Umbilical cord (tissue), 1 donor: ENCODE measurements at regions not wholly inside any gene's neighbourhood (a gene's known extent, or its start where the extent isn't known, plus 50 kb on each side); places are given as distances from the start of the nearest gene placed in this dataset.

Experiments used
- DNase-seq: peaks from one replicate; pipeline ENCODE4 v3.0.0-alpha.2; 2015; ENCODE audit warnings: low spot score

DNA sequence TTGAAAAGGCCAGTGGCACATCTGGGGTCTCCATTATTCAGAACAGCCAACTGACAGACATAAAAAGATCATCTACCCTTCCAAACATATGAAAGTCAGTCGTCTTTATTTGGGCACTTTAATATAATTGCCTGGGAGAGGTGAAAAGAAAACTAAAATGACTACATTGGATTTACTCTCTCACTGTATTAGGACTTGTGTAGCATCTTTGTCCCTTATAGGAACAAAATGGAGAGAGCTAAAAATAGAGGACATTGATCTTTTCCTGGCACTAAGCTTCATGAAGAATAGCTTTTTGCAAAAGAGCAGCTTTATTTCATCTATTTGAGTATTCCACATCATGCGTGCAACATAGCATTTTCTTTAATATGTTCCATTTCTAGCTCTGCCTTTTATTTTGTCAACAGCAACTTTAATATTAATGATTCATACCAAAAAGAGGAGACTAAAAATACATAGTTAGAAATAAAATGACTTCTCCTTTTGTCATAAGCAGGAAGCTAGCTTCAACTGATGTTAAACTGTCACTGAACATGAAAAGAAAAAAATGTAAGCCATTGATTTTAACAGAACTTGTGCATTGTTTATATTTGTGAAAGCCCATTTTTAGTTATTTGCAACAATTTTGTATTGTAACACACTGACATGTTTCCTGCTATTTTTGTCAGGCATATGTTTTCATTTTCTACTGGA is 254.6 kb downstream of the SEC23A start:
- no peak for DNase-seq

DNA sequence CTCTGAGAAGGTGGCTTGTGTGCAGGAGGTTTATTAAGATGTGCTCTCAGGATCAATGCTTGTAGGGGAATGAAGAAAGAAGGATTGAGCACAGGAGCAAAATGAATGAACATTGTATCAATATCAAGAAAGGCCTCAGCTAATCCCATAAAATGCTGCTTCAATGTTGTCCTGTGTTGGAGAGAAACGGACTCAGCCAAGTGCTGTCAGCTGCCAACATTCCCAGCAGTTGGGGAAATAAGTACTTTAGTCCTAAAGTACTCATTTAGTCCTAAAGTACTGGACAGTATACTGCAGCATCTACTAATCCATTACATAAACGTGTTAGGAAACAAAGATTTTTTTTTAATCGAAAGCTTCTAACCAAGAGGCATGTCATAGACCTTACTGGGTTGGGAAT is 255.9 kb downstream of the SEC23A start:
- DNase-seq: no peak

DNA sequence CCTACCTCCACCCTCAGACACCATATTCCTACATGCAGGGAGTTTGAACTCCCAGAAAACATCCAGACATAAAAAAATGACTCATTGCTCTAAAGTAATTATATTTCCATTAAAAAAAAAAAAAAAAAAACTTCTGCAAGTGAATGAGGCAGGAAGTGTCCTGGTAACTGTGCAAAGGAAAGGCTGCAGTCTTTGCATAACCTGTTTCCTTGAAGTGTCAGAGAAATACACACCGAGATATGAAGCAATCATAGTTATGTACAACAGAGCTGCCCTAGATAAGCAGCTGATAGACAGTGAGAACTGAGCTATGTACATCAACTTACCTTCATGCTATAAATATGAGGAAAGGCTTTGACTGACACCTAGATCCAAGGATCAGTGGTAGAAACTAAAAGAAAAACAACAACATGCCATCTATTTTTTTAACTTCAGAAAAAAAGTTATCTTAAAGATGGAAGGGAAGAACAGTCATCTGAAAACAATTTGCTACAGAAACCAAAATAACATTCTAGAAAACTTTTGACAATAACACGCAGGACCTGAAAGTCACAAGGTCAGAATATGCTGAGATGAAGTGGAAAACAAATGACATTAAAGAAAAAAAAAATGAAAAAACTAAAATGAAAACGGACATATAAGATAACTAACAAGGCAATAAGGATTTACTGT is 263.2 kb downstream of the SEC23A start:
- peak; percentile 25 for DNase-seq

DNA sequence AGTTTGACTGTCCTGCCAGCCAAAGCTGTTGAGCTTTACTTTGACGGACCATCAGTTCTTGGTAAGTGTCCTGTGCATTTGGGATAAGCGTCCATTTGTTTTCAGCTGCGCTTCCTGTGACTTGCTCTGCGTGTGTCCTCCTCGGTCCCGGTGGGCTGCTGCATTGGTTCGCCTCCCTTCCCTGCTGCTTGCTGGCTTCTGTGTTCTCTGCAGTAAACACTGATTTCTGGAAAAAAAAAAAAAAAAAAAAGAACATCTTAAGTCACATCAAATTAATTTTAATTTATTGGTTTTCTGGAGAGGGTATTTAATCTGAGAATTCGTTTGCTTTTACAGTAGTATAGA is 264.1 kb downstream of the SEC23A start:
- no peak for DNase-seq

DNA sequence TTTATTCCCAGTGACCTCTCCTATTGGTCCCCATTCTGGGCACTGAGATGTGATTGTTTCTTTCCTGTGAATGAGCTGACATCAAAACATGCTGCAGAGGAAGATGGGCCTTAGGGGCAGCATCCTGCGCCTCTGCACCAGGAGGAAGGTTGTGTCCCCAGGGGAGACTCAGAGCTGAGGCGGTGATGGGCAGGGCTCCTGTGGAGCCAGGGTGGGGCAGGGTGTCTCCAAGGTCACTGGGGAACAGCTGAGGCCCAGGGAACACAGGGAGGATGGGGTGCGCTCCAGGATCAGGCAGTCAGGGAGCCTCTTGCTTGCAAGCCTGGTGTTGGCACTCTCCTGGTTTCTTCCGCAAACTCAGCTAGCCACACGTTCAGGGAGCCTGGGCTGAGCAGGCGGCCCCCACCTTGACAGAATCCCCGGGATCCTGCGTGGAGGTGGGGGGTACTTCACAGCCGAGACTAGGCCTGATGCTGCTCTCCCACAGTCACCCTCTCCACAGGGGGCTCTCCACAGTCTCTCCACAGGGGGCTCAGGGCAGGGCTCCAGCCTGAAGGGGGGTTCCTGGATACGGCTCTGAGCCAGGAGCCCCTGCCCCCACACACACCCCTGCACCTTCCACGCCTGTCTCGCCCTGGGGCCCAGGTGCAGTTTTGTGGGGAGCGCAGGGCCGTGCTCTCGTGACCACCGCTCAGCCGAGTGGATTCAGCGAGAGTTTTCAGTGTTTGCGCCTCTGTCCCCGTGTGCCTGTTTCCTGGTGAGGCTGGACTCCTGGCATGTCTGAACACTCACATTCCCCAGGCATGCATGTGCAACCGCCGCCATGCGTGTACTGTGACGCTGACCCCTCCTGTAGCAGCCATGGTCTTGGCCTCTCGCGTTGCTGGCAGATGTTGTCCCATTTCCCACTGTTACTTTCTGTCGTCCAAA is 264.7 kb downstream of the SEC23A start:
- no peak for DNase-seq

DNA sequence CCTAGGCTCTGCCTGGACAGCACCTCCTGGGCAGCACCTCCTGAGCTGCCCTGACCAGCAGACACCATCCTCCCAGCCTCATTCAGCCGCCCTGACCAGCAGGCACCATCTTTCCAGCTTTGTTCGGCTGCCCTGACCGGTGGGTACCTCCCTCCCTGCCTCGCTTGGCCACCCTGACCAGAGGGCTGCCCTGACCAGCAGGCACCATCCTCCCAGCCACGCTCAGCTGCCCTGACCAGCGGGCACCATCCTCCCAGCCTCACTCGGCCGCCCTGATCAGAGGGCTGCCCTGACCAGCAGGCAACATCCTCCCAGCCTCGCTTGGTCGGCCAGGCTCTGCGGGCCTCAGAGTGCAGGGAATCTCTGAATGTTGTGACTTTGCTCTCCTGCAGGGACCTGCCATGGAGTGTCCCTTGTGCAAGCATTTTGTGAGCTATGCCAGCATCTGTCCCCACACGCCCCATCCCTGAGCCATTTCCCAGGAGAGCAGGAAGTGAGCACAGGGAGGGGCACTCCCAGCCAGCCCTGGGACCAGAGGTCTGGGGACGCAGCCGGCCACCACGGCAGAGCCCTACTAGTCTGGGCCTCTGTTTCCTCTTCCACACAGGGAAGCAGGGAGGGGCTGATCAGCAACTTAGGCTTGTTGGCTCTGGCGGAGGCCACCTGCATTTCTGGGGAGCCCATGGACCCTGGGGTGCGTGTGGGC is 265.5 kb downstream of the SEC23A start:
- DNase-seq: no peak

DNA sequence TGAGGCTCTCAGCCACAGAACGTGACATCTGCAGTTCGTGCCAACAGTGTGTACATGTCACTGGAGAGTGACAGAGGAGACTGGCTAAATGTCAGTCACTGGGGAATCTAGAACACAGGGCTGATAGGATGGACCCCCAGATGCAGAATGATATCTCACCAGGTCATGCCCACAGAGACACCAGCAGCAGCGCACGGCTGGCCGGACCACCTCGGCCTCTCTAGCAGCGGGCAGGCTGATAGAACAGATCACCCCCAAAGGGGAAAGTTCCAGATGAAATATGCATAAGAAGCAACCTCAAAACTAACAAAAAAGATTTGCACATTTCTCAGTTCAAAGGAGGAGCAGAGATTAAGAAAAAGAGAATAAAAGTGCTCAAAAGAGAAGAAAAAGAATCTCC is 266.5 kb downstream of the SEC23A start:
- no peak for DNase-seq

DNA sequence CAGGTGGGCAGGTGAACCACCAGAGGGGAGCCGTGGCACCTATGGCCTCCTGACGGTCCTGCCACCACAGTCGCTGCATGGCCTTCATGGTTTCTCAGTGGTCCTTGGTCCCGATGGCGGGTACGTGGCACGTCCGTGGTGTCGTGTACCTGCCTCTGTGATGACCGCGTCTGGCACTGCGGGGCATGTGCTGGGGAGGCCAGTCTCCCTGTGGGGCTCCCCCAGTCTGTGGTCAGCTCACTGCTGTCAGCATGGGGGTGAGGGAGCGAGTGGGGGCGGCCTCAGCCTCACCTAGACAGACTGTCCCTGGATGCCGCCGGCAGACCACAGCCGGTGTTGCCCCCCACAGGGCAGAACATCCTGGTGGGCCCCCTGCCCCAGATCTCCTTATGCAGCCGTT is 267.2 kb downstream of the SEC23A start:
- no peak for DNase-seq

DNA sequence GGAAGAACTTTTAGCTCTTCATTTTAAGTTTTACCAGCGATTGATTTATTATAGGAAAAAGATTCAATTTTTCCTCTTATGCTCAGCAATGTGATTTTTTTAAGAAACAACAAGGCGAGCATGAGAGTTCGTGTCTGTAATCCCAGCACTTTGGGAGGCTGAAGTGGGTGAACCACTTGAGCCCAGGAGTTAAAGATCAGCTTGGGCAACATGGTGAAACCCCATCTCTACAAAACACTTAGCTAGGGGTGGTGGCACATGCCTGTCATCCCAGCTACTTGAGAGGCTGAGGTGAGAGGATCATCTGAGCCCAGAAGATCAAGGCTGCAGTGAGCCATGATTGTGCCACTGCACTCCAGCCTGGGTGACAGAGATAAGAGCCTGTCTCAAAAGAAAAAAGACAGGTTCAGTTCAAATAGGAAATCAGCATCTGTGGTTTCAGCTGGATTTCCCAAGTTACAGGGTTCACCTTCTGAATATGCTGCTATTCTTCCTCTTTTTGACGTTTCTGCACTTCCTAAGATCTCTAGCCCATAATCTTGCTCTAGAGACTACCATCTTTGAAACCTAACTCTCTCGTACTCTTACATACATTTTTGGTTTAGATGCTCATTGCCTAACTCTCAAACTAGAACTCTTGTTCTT is 274.7 kb downstream of the SEC23A start:
- no peak for DNase-seq

DNA sequence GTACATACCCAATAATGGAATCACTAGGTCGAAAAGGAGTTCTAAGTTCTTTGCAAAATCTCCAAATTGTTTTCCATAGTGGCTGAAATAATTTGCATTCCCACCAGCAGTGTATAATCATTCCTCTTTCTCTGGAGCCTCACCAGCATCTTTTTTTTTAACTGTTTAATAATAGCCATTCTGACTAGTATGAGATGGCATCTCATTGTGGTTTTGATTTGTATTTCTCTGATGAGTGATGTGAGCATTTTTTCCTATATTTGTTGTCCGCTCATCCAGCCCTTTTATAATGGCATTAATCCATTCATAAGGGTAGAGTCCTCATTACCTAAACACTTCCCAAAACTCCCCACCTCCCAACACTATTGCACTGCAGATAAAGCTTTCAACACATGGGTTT is 278.3 kb downstream of the SEC23A start:
- no peak for DNase-seq

DNA sequence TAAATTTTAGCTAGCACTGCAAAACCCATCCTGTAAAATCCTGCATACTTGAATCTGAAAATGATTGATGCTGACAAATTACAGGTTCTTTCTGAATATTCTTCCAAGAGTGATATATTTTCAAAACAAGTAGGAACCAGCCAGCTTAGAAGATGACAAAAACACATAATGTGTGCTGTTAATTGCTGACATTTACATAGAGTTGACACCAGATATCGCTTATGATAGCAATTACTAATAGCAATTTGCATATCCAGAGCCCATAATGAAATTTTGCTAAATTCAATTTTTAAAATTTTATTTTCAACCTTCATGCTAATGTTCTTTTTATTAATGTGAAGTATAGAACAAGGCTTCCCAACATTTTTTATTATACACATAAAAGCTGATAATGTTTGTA is 284.5 kb downstream of the SEC23A start:
- DNase-seq: no peak

DNA sequence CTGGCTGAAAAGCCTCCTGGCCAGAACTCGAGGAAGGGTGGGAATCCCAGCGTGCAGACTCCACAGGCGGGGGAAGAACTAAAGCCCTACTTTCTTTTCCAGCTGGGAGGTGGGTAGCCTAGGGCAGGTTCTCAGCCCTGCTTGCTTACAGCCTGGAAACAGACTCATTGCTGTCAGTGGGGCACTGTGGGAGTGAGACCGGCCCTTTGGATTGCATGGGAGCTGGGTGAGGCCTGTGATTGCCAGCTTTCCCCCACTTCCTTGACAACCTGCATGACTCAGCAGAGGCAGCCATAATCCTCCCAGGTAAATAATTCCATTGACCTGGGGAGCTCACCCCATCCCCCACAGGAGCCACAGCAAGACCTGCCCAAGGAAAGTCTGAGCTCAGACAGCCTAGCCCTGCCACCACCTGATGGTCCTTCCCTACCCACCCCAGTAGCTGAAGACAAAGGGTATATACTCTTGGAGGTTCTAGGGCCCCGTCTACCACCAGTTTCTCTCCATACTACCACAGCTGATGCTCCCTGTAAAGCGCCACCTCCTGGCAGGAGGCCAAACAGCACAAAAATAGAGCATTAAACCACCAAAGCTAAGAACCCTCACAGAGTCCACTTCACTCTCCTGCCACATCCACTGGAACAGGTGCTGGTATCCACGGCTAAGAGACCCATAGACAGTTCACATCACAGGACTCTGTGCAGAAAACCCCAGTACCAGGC is 294.1 kb downstream of the SEC23A start:
- DNase-seq: no peak

DNA sequence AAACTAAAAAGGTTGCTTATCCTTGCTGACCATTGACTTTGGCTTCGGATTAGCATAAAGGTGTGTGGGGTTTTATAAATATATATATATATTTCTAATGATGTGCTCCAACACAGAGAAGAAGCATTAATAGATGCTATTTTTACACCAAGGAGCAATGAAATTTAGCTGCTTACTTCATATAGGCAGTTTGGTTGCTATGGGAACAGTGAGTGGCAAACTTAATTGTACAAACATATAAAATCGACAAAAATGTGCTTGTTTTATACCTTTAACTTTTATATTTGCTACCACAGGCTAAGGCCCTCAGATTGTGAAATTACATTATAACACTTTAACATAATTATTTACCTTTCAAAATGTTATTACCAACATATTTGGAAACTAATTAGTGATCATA is 303.4 kb downstream of the SEC23A start:
- no peak for DNase-seq

DNA sequence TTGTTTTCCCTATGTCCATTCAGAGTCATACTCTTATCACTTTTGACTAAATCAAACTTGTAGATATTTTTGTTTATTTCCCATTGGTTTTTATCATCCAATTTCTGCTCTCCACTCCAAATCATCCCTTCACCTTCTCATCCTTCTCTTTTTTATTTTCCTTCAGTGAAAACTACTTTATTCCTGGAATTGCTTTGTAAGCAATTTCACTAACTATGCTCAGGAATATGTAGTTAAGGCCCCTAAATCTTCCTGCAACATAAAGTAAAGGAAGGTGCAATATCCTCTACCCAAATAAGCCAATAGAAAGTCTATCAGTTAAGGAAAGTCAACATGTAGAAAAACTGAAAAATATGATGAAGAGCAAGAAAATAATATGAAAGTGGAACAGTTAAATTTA is 308.4 kb downstream of the SEC23A start:
- DNase-seq: no peak

DNA sequence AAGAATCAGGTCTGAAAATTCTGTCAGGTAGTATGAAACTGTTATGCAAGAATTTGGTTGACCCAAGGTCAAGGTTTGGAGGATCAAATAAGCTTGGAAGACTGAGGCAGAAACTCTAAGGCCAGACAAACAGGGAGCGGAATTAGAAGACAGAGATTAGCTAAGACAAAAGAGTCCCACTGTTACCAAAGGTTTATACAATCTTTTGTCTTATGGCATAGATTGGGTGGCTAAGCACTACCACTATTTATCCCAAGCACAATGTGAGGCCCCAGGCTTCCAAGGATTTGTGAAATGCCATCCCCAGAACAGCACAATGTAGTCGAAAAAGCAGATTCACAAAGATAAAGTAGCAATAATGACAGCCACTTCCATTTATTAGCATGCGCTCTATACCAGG is 311.2 kb downstream of the SEC23A start:
- DNase-seq: no peak

DNA sequence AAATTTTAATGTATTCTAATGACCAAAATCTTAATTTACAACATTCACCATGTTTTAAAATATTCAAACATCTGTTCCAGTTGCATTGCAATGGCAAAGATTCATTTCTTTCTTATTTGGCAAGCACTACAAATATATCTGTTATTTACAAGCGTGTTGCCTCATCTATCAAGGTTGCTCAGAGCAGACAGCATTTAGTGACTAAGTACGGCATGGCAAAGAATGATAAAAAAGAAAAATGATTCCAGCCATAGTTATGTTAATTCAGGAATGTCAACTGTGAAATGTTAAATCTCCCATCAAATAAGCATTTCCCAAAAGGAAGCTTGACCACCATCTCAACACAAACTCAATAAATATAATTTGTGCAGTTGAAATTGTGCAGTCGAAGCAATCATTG is 312.1 kb downstream of the SEC23A start:
- DNase-seq: no peak

DNA sequence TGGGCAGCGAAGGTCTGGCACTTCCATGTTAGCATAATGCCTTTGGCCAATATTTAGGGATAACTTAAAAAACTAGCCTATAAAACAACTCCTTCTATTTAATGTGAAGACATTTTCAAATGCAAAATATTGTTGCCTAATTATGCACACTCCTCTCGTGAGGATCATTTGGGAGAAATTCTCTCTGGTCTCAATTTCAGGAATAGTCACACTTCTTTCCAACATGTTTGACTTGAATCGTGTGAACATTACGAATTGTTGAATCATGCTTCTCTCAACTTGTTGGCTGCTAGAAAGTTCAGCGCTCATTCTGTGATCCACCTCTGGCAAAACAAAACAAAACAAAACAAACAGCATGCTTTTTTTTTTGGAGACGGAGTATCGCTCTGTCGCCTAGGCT is 313.2 kb downstream of the SEC23A start:
- DNase-seq: no peak

DNA sequence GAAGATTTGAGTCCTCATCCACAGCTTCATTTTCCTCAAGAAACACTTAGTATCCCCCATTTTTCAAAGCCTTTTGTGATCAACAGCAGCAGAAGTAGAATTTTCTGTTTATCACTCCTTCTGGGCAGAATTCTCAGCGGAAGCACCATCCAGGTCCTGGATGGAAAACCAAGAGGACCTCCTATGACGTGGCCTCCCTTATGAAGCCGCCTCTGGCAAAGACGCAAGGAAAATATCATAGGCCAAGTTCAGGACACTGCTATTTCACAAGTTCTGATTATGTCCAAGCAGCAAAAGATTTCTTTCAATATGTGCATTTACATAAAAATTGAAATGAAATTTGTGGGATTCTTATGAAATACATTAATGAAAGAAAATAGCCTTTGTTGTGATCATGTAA is 315.0 kb downstream of the SEC23A start:
- DNase-seq: no peak

DNA sequence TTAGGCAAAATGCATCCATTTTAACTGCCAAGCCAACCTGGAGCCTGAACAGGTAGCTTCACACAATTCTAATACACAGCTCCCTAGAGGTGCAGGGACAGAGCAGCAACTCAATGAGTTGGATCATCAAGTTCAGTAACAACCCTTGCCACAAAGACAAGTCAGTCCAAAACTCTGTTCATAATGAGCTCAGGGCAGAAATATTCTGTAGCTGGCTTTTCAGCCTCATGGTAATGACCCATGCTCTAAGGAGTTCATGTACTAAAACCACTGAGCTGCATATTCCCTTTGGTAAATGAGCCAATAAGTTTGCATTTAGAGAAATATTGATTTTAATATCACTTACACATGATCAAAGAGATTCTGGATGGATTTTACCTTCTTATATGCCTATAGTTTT is 316.1 kb downstream of the SEC23A start:
- DNase-seq: no peak

DNA sequence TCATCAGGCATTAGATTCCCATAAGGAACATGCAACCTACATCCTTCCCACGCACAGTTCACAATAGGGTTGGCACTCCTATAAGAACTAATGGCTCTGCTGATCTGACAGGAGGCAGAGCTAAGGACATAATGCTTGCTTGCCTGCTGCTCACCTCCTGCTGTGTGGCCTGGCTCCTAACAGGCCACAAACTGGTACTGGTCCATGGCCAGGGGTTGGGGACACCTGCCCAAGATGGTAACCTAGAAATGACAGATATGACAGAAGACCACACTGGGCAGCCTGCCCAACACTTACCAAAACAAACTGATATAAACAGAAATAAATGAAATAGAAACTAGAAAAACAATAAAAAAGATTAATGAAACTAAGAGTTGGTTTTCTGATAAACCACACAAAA is 325.6 kb downstream of the SEC23A start:
- no peak for DNase-seq

DNA sequence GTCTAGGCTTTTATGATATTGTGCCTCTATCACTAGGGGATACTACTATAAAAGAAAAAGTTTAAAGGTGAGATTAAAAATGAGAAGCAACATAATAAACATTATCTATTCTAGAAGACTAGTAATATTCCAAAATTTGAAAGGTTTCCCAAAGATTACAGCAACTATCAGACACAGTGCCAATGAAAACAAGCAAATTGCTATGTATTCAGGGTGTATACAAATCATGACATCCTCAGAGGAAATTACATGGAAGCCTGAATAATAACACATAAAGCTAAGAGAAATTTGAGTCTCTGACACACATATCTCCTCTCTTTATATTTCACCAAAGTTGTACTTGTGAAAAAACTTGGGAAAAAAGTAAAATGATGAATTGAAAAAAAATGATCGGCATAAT is 327.0 kb downstream of the SEC23A start:
- DNase-seq: no peak
